CD1c-positive myeloid dendritic cell (primary cell): ENCODE measurements at regions not wholly inside any gene's neighbourhood (a gene's known extent, or its start where the extent isn't known, plus 50 kb on each side); places are given as distances from the start of the nearest gene placed in this dataset.

ENCODE experiments used
- DNase-seq: peaks from one replicate; pipeline ENCODE4 v3.0.0-alpha.2; 2016; ENCODE audit errors: extremely low spot score

DNA sequence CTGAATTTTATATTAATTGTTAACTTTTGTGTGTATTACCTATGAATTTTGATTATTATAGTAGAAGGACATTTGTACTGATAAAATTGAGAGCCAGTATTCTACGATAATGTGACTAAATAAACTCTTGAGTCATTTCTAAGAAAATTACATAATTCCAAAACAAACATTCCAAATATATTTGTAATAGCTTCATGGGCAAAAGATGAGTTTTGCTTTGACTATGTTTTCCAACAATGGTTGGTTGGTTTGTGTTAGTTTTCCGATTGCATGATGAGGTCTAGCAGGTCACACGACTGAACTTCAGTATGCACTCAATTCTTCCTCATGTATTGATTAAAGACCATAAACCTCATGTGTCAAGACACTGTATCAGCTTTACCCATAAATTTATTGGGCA lies 71.7 kb upstream of the WDR75 start:
- no peak for DNase-seq

- DNase-seq, result no peak
These were observed 70.6 kb upstream of the WDR75 start for GRCh38 chr2:189370719-189371118.

DNA sequence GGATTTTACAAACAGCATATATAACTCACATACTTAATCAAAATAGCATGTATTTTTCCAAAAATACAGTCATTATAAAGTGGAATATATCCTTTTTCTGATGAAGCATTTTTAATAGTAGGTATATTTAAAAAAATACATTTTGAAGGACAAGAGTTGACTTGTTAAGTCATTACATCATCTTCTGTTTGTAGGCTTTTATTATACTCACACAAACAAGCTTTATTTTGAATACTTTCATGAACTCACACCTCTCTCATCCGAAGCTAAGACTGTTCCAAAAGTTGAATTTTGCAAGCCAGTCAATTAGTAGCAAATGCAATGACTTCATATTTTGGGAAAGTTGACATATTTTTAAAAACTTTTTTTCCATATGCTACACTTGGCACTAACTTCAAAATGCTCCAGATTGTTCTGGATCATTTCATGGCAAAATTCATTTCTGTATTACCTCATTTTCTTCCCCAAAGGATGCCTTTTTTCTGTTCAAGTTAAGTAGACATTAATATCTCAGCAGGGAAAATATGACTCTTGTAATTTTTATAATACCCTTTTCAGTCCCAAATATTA lies 68.5 kb upstream of the WDR75 start:
- DNase-seq, result no peak

GRCh38 chr2:189374481-189374880 lies 66.8 kb upstream of the WDR75 start:
- DNase-seq, result no peak

DNA sequence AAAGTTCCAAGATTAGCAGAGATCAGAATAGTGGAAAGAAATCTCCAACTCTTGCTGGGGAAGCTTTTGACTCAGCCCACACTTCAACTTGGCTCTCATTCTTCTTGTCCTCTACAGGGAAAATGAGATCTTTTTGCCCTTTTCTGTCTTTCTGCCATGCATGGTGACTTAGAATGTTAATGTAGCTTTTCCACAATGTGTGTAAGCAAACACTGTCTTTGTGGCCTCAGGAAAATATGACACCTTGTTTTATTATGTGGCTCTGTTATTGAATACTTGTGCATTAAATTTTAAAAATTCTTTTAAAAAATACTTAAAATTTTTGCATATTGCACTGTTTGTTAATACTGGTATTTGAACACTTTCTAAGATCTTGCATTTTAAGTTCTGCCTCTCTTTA lies 65.4 kb upstream of the WDR75 start:
- DNase-seq, result no peak

- no peak for DNase-seq
These were observed 62.0 kb upstream of the WDR75 start for GRCh38 chr2:189379287-189379630.

DNA sequence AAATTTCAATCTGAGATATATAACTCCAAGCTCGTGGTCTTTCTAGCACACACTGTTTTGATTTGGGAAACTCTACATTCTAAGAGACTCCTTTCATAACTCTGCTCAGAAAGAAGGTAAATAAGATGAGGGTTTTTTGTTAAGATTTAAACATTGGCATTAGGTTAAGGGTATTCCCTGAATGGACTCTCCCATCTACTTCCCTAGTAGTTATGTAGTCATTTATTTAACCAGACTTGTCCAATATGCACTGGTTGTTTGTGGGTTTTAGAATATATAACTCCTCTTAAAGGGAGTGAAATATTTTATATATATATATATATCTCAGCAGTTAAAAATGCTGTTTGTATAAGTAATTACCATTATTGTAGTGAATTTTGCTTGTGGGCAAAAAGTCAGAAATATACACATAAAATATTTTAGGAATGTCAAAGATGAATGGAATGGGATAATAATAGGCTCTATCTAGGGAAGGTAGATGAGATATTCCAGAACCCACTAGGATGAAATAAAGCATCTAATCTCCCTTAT lies 61.5 kb upstream of the WDR75 start:
- no peak for DNase-seq

GRCh38 chr2:189382668-189383067 lies 58.6 kb upstream of the WDR75 start:
- DNase-seq, result no peak

DNA sequence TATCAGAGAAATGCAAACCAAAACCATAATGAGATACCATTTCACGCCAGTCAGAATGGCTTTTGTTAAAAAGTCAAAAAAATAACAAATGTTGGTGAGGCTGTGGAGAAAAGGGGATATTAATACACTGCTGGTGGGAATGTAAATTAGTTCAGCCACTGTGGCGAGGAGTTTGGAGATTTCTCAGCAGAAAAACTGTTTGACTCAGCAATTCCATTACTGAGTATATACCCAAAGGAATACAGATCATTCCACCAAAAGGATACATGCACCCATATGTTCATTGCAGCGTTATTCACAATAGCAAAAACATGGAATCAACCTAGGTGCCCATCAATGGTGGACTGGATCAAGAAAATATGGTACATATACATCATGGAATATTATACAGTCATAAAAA lies 54.5 kb upstream of the WDR75 start:
- no peak for DNase-seq

- no peak for DNase-seq
These were observed 50.1 kb upstream of the WDR75 start for GRCh38 chr2:189391201-189391600.
